ENCODE measurements at regions not wholly inside any gene's neighbourhood (a gene's known extent, or its start where the extent isn't known, plus 50 kb on each side); places are given as distances from the start of the nearest gene placed in this dataset.

DNA sequence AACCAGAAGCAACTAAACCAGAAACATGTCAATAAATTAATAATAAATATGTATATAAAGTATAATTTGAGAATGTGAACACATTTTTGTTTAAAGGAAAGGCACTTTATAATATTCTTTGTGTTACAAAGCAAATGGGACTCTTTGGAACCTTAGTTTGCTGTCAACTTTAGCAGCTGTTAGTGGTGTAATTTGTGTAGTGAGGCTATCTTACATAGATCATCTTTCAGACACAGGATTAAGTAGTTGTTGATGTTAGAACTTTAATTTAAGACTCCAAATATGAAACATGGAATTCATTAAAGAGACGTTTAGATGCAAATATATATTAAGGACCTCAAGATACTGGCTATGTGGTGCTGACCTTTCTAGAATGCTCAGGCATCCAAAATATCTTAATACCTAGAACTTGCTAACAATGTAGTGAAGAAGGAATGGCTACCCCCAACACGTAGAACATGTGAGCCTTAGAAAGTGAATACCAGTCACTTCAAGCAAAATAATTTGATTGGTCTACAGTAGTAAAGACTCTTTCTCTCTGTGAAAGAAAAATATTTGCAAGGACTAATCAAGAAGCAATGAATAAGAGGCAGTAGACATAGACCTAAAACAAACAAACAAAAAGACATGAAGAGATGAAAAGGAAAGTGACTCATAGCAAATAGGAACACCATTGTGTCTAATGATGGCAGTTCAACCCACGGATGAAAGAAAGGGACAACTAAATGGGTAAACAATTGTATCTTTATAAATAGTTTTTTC, 811.4 kb downstream of the USP25 start:
- TF ChIP-seq, protein P1, sequence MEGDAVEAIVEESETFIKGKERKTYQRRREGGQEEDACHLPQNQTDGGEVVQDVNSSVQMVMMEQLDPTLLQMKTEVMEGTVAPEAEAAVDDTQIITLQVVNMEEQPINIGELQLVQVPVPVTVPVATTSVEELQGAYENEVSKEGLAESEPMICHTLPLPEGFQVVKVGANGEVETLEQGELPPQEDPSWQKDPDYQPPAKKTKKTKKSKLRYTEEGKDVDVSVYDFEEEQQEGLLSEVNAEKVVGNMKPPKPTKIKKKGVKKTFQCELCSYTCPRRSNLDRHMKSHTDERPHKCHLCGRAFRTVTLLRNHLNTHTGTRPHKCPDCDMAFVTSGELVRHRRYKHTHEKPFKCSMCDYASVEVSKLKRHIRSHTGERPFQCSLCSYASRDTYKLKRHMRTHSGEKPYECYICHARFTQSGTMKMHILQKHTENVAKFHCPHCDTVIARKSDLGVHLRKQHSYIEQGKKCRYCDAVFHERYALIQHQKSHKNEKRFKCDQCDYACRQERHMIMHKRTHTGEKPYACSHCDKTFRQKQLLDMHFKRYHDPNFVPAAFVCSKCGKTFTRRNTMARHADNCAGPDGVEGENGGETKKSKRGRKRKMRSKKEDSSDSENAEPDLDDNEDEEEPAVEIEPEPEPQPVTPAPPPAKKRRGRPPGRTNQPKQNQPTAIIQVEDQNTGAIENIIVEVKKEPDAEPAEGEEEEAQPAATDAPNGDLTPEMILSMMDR (IDR thresholded peaks at IDR 0.05): no peak
- no peak for TF ChIP-seq POLR2A (IDR thresholded peaks at IDR 0.05)
